NCI-H2196 treated with DMSO at 0.1 percent for 48 hours (cell line): ENCODE measurements at regions not wholly inside any gene's neighbourhood (a gene's known extent, or its start where the extent isn't known, plus 50 kb on each side); places are given as distances from the start of the nearest gene placed in this dataset.

Experiments
- DNase-seq: peaks from one replicate; lab custom pipeline; 2025; ENCODE audit not compliant: unreplicated experiment; lab: John Stamatoyannopoulos, UW

DNA sequence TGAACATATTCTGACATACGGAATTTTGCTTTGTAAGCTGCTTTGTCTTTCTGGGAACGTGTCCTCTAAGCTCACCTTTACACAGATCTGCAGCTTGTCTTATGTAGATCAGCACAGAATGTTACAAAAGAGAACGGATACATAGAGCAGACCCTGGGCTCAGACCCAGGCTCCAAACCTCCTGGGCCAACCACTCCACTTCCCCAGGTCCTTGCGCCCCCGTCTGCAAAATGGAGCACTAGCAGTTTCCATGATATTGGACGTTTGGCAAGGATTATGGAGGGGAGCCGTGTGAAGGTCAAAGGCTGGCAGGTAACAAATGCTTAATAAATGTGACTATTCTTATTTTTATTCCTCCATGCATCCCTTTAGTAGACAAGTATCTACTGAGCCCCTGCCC lies 358.4 kb downstream of the CTTN start:
- no peak for DNase-seq

GRCh38 chr11:70757241-70757640 lies 358.9 kb downstream of the CTTN start:
- no peak for DNase-seq

DNA sequence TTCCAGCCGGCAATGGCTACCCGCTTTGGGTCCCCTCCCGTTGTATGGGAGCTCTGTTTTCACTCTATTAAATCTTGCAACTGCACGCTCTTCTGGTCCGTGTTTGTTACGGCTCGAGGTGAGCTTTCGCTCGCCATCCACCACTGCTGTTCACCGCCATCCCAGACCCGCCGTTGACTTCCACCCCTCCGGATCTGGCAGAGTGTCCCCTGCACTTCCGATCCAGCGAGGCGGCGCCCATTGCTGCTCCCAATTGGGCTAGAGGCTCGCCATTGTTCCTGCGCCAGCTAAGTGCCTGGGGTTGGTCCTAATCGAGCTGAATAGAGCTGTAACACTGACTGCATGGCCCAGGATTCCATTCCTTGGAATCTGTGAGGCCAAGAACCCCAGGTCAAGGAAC lies 359.9 kb downstream of the CTTN start:
- no peak for DNase-seq

GRCh38 chr11:70759846-70760245 lies 361.5 kb downstream of the CTTN start:
- DNase-seq = no peak

GRCh38 chr11:70760416-70761020 lies 362.2 kb downstream of the CTTN start:
- no peak for DNase-seq

DNA sequence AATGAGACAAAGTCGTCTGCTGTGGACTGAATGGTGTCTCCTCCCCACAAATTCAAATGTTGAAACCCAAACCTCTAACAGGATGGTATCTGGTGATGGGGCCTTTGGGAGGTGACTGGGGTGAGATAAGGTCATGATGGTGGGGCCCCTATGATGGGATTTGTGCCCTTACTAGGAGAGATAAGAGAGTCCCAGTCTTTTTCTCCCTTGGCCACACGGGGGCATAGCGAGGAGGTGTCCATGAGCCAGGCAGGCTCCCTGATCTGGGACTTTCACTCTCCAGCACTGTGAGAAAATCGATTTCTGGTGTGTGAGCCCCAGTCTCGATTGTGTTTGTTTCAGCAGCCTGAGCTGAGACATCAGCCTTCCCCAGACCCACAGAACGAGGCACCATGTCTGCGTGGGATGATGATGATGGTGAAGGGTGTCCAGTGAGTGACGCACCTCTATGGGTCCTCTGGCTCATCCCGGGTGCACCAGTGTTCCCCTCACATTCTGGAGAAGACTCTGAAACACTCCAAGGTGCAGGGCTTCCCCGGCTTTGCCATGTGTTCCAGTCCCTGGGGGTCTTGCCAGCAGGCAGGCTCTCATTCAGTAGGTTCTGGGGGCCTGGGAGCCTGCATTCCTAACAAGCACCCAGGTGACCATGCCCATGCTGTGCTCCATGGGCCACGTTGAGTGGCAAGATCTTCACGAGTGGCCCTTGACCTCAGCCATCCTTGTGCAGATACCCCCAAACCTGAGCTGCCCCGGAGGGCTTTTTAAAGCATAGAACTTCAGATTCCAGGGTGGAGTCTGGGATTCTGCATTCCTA lies 363.0 kb downstream of the CTTN start:
- no peak for DNase-seq

- no peak for DNase-seq
Measured at GRCh38 chr11:70761908-70762337, 363.6 kb downstream of the CTTN start.

GRCh38 chr11:70762810-70763209 lies 364.5 kb downstream of the CTTN start:
- DNase-seq = no peak

GRCh38 chr11:70763606-70764005 lies 365.3 kb downstream of the CTTN start:
- no peak for DNase-seq

DNA sequence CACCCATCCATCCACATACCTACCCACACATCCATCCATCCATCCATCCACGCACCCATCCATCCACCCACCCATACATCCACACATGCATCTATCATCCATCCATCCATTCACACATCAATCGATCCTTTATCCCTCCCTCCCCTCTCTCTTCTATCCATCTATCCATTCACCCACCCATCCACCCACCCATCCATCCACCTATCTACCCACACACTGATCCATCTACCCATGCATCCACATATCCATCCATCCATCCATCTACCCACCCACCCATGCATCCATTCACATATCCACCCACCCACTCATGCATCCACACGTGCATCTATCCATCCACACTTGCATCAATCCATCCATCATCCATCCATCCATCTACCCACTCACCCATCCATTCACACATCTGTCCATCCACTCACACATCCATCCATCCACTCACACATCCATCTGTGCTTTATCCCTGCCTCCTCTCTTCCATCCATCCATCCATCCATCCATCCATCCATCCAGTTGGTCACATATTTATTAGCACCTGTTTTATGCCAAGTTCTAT lies 366.1 kb downstream of the CTTN start:
- no peak for DNase-seq

- DNase-seq = no peak
Measured at GRCh38 chr11:70766901-70767300, 368.6 kb downstream of the CTTN start.

DNA sequence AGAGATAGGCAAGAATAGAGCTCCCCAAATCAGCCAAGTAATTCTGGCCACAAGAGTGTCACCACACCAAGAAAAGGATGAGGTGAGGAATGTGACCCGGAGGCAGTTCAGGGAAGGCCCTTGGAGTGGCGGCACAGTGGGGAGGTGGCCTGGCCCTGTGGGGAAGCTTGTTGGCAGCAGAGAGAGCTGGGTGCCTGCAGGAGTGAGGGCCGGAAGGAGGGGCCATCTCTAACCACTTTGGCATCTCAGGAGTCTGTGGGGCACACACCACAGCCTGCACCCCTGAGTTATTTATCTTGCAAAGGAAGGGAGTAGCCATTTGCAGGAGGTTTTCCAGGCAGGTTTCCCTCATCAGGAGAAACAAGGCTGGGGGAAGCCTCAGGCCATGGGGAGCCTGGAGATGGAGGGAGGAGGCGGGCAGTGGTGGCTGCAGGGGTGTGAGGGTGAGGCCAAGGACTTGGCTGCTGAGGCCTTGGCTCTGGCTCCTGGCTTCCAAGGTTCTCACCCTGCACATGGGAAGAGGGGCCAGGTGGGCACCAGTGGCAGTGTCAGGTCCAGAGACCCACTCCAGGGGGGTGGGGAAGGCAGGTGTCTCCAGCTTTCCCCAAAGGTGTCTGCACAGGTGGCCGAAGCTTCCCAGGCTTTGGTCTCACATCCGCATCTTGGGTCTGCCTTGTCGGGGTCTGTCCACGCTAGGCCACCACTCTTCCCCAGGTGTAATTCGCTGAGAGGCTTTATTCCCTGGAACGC lies 370.2 kb downstream of the CTTN start:
- DNase-seq = no peak

DNA sequence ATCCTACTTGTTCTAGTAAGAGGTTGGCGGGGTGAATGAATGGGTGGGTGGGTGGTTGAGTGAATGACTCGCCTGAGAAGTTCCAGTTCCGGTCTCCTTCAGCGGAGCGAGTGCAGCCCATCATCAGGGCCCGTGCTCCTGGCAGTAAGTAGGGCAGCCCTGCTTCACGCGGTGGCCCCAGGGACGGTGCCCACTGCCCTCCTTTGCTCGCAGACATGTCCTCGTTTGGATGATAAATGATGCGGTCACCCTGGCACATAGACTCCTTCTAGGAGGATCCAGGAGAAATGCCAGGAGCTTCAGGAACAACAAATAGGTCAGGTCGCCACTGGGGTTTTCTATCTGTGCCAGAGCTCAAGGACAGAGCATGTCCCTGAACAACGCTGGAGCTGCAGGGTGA lies 370.8 kb downstream of the CTTN start:
- no peak for DNase-seq

- no peak for DNase-seq
Measured at GRCh38 chr11:70769521-70769920, 371.2 kb downstream of the CTTN start.

- DNase-seq = no peak
Measured at GRCh38 chr11:70771099-70771885, 373.0 kb downstream of the CTTN start.

- no peak for DNase-seq
Measured at GRCh38 chr11:70772950-70773349, 374.6 kb downstream of the CTTN start.

DNA sequence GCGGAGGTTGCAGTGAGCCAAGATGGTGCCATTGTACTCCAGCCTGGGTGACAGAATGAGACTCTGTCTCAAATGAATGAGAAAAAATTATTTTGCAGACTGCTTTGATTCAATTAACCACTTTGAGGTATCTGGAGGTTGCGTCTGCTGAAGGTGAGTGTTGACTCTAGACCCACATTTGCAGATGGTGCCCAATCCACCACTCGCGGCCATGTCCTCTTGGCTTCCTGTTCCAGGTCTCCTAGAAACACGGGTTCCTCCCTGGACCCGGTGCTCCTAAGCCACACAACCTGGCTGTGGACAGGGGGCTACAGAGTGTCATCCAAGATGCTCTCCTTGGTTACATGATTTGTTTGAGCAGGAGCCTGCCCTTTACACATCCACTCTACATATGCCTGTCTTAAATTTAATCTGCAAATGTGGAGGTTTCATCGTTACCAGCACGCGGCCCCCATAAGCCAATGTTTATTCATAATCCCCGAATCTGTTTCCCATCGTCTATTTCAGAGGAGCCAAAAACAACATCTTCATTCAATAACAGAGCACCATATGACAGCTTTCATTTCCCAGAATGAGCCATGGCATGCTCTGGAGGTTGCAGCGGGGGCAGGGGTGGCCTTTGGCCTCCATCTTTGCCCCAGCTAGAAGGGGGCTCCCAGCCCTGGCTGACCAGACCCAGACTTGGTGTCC lies 377.2 kb downstream of the CTTN start:
- no peak for DNase-seq

DNA sequence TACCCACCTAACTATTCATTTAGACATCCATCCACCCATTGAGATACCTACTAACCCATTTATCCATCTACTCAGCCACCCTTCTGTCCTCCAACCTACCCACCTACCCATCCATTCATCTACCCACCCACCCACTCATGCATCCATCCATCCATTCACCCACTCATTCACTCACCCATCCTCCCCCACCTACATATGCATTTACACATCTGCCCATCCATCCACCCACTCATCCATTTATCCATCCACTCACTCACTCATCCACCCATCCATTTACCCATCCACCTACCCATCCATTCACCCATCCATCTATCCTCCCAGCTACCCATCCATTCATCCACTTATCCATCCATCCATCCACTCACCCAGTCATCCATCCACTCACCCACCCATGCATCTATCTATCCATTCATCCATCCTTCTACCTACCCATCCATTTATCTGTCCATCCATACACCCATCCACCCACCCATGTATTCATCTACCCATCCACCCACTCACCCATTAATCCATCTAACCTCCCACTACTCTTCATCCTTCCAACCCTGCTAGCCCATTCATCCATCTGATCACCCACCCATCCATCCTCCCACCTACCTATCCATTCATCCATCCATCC lies 378.7 kb downstream of the CTTN start:
- DNase-seq = no peak

DNA sequence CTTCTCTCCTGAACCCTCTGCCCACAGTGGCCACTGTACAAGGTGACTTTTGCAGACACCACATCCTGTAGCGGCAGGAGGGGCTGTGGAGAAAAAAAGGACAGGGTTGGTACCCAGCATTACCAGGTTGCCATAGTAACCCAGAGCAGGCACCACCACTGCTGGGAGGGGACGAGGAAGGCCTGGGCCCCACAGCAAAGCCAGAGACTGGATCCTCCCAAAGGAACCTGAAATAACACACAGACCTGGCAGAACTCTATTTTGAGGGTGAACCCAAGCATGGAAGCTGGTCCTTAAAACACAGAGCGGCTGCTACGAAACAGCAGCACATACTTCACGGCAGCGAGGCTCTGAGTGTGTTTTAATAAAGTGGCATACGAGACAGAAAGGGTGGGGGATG lies 380.6 kb downstream of the CTTN start:
- DNase-seq = no peak
